Liver (tissue), 8 donors: ENCODE measurements at regions not wholly inside any gene's neighbourhood (a gene's known extent, or its start where the extent isn't known, plus 50 kb on each side); places are given as distances from the start of the nearest gene placed in this dataset.

Experiments used
- DNase-seq: peaks from one replicate; pipeline ENCODE4 v3.0.0-alpha.2; 2017; ENCODE audit warnings: low spot score
- H3K27ac ChIP-seq, 2 donors: one replicate each; pipeline ENCODE4 v1.7.0; 2013; ENCODE audit warnings: inconsistent platforms in 2 of 2, low read length in 2 of 2, control low read depth in 1 of 2, low read depth in 1 of 2, mild to moderate bottlenecking in 1 of 2
- H3K27me3 ChIP-seq, 4 donors: one replicate each; pipeline versions ENCODE4 v1.6.1 to v1.7.0; 2013; ENCODE audit warnings: low read length in 3 of 4, inconsistent platforms in 1 of 4, mild to moderate bottlenecking in 1 of 4, moderate library complexity in 1 of 4; ENCODE audit not compliant: control insufficient read depth in 4 of 4, insufficient read depth in 4 of 4
- H3K36me3 ChIP-seq, 4 donors: one replicate each; pipeline versions ENCODE4 v1.6.1 to v1.7.0; 2013; ENCODE audit warnings: low read length in 3 of 4, mild to moderate bottlenecking in 3 of 4, low read depth in 1 of 4, moderate library complexity in 1 of 4; ENCODE audit not compliant: control insufficient read depth in 4 of 4, insufficient read depth in 3 of 4
- H3K4me1 ChIP-seq, 4 donors: one replicate each; pipeline versions ENCODE4 v1.6.1 to v1.7.0; 2013; ENCODE audit warnings: low read length in 3 of 4, mild to moderate bottlenecking in 3 of 4, moderate library complexity in 1 of 4; ENCODE audit not compliant: control insufficient read depth in 4 of 4, insufficient read depth in 4 of 4
- H3K4me3 ChIP-seq, 3 donors: one replicate each; pipeline versions ENCODE4 v1.6.1 to v1.7.0; 2013; ENCODE audit warnings: low read length in 3 of 3, control low read depth in 1 of 3, low read depth in 1 of 3, mild to moderate bottlenecking in 1 of 3
- H3K9ac ChIP-seq, 2 donors: one replicate each; pipeline ENCODE4 v1.7.0; 2013; ENCODE audit warnings: low read length in 2 of 2, mild to moderate bottlenecking in 2 of 2, moderate library complexity in 2 of 2, control low read depth in 1 of 2, low read depth in 1 of 2
- H3K9me3 ChIP-seq, 4 donors: one replicate each; pipeline versions ENCODE4 v1.6.1 to v1.7.0; 2013; ENCODE audit warnings: low read length in 3 of 4; ENCODE audit not compliant: control insufficient read depth in 4 of 4
- EGR1 ChIP-seq, 2 donors: IDR thresholded peaks; 2 replicates each; pipeline ENCODE4 v1.6.1; 2016 to 2018; ENCODE audit warnings: antibody characterized with exemption in 2 of 2, low read depth in 2 of 2
- FOXA1 ChIP-seq: IDR thresholded peaks from 2 replicates; pipeline ENCODE4 v1.6.1; 2016; ENCODE audit warnings: antibody characterized with exemption
- FOXA2 ChIP-seq: IDR thresholded peaks from 2 replicates; pipeline ENCODE4 v1.6.1; 2016; ENCODE audit warnings: antibody characterized with exemption
- GABPA ChIP-seq, 2 donors: IDR thresholded peaks in 1 of 2; conservative IDR thresholded peaks in 1 of 2; 2 replicates each; pipeline ENCODE4 v1.6.1; 2016; ENCODE audit warnings: antibody characterized with exemption in 2 of 2, mild to moderate bottlenecking in 1 of 2, moderate library complexity in 1 of 2
- HNF4A ChIP-seq, 2 donors: conservative IDR thresholded peaks; 2 replicates each; pipeline ENCODE4 v1.6.1; 2016; ENCODE audit warnings: antibody characterized with exemption in 2 of 2, mild to moderate bottlenecking in 2 of 2
- HNF4G ChIP-seq: IDR thresholded peaks from 2 replicates; pipeline ENCODE4 v1.6.1; 2016; ENCODE audit warnings: antibody characterized with exemption
- JUND ChIP-seq, 2 donors: IDR thresholded peaks; 2 replicates each; pipeline ENCODE4 v1.6.1; 2016; ENCODE audit warnings: antibody characterized with exemption in 2 of 2
- NR2F2 ChIP-seq: IDR thresholded peaks from 2 replicates; pipeline ENCODE4 v1.6.1; 2016; ENCODE audit warnings: antibody characterized with exemption
- RAD21 ChIP-seq, 2 donors: IDR thresholded peaks; 2 replicates each; pipeline ENCODE4 v1.6.1; 2016; ENCODE audit warnings: antibody characterized with exemption in 2 of 2, mild to moderate bottlenecking in 2 of 2
- RXRA ChIP-seq, 2 donors: IDR thresholded peaks; 2 replicates each; pipeline ENCODE4 v1.6.1; 2017 to 2018; ENCODE audit warnings: antibody characterized with exemption in 2 of 2, mild to moderate bottlenecking in 1 of 2
- SP1 ChIP-seq: IDR thresholded peaks from 2 replicates; pipeline ENCODE4 v1.6.1; 2018; ENCODE audit warnings: antibody characterized with exemption, mild to moderate bottlenecking
- TAF1 ChIP-seq: conservative IDR thresholded peaks from 2 replicates; pipeline ENCODE4 v1.6.1; 2016; ENCODE audit warnings: antibody characterized with exemption, mild to moderate bottlenecking
- YY1 ChIP-seq: IDR thresholded peaks from 2 replicates; pipeline ENCODE4 v1.6.1; 2016; ENCODE audit warnings: antibody characterized with exemption, mild to moderate bottlenecking
- WGBS: extraction: QIAGEN DNeasy Blood & Tissue Kit; methylation state at CpG from one replicate; pipeline ENCODE4 v1.1.7; 2013; 5-methylcytosine and 5-hydroxymethylcytosine counted together
- TF ChIP-seq, protein P1 (sequence below): fragments of 150-350 bp; IDR thresholded peaks from 2 replicates; pipeline ENCODE4 v1.5.1; 2017; ENCODE audit warnings: improper control_type of control experiment, low read depth, low read length; ENCODE audit not compliant: missing input control
- TF ChIP-seq, protein P2 (sequence below): IDR thresholded peaks from 2 replicates; pipeline ENCODE4 v1.6.1; 2016; ENCODE audit warnings: antibody characterized with exemption
- TF ChIP-seq, protein P3 (sequence below): IDR thresholded peaks from 2 replicates; pipeline ENCODE4 v1.6.1; 2016; ENCODE audit warnings: antibody characterized with exemption
- TF ChIP-seq, protein P4 (sequence below): IDR thresholded peaks from 2 replicates; pipeline ENCODE4 v1.6.1; 2016; ENCODE audit warnings: antibody characterized with exemption, mild to moderate bottlenecking
- TF ChIP-seq, protein P5 (sequence below): IDR thresholded peaks from 2 replicates; pipeline ENCODE4 v1.6.1; 2016; ENCODE audit warnings: antibody characterized with exemption
- donor health status: healthy.
- donor health status: healthy.
- donor health status: healthy.
- donor health status: healthy.
- donor health status: healthy.

DNA sequence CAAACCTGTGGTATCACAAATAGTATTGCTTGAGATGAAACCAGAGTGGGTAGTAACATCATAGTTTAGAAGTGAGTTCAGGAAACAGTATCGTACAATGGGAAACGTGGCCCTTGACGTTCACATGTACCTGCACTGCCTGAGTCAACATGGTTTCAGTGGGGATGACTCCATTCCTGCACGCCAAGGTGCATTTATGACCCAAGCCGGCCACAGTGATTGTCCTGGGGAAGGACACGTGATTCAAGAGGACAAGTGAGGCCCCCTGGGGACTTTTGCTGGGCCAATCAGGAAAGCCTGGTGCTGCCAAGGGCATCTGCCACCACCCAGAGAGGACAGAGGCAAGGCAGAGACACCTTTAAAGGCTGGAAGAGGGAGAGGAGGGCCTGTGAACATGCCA lies 119.2 kb downstream of the AXIN2 start (continued):
- TF ChIP-seq, protein P1, sequence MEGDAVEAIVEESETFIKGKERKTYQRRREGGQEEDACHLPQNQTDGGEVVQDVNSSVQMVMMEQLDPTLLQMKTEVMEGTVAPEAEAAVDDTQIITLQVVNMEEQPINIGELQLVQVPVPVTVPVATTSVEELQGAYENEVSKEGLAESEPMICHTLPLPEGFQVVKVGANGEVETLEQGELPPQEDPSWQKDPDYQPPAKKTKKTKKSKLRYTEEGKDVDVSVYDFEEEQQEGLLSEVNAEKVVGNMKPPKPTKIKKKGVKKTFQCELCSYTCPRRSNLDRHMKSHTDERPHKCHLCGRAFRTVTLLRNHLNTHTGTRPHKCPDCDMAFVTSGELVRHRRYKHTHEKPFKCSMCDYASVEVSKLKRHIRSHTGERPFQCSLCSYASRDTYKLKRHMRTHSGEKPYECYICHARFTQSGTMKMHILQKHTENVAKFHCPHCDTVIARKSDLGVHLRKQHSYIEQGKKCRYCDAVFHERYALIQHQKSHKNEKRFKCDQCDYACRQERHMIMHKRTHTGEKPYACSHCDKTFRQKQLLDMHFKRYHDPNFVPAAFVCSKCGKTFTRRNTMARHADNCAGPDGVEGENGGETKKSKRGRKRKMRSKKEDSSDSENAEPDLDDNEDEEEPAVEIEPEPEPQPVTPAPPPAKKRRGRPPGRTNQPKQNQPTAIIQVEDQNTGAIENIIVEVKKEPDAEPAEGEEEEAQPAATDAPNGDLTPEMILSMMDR: no peak
- TF ChIP-seq, protein P2, sequence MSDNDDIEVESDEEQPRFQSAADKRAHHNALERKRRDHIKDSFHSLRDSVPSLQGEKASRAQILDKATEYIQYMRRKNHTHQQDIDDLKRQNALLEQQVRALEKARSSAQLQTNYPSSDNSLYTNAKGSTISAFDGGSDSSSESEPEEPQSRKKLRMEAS: no peak

DNA sequence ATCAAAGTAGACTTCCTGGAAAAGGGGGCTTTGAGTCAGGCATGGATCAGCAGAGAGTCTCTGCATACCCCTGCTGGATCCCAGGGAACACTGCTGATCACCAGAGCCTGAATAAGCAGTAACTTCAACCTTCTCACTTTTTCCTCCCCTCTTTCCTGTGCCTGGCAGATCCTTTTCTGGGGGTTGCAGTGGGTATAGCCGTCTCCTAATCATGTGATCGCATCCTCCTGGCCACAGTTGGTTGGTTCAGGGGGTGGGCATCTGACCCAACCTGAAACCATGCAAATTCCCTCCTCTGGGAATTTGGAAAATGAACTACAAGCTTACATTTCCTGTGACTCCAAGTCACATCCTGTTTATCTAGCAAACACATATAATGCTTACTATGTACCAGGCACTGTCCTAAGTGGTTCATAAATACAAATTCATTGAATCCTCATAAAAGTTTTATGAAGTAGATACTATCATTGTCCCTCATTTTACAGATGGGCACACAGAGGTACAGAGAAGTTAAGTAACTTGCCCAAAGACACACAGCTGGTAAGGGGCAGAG lies 120.3 kb downstream of the AXIN2 start:
- Histone ChIP-seq H3K9me3 (no peaks in the 10 kb centered on the region), H3K4me3 (no peak overlapping the region), H3K9ac (no peak overlapping the region), H3K36me3 (no peaks in the 10 kb centered on the region), H3K27me3 (peaks cover 0 to 14% (median 0%) of the 10 kb centered on the region in 4 donors), H3K27ac (no peak overlapping the region), H3K4me1 (no peaks in the 10 kb centered on the region)
- no peak for TF ChIP-seq SP1
- TF ChIP-seq TAF1: no peak
- TF ChIP-seq, protein P1: no peak
- TF ChIP-seq NR2F2: no peak
- TF ChIP-seq, protein P3, sequence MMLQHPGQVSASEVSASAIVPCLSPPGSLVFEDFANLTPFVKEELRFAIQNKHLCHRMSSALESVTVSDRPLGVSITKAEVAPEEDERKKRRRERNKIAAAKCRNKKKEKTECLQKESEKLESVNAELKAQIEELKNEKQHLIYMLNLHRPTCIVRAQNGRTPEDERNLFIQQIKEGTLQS: no peak
- TF ChIP-seq YY1: no peak
- no peak for TF ChIP-seq EGR1 (IDR thresholded peaks at IDR 0.05; ENCODE audit: low read depth in 2 of 2)
- TF ChIP-seq, protein P4, sequence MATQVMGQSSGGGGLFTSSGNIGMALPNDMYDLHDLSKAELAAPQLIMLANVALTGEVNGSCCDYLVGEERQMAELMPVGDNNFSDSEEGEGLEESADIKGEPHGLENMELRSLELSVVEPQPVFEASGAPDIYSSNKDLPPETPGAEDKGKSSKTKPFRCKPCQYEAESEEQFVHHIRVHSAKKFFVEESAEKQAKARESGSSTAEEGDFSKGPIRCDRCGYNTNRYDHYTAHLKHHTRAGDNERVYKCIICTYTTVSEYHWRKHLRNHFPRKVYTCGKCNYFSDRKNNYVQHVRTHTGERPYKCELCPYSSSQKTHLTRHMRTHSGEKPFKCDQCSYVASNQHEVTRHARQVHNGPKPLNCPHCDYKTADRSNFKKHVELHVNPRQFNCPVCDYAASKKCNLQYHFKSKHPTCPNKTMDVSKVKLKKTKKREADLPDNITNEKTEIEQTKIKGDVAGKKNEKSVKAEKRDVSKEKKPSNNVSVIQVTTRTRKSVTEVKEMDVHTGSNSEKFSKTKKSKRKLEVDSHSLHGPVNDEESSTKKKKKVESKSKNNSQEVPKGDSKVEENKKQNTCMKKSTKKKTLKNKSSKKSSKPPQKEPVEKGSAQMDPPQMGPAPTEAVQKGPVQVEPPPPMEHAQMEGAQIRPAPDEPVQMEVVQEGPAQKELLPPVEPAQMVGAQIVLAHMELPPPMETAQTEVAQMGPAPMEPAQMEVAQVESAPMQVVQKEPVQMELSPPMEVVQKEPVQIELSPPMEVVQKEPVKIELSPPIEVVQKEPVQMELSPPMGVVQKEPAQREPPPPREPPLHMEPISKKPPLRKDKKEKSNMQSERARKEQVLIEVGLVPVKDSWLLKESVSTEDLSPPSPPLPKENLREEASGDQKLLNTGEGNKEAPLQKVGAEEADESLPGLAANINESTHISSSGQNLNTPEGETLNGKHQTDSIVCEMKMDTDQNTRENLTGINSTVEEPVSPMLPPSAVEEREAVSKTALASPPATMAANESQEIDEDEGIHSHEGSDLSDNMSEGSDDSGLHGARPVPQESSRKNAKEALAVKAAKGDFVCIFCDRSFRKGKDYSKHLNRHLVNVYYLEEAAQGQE: no peak
- TF ChIP-seq HNF4G: no peak
- TF ChIP-seq HNF4A (conservative IDR thresholded peaks at IDR 0.05): no peak
- TF ChIP-seq, protein P5, sequence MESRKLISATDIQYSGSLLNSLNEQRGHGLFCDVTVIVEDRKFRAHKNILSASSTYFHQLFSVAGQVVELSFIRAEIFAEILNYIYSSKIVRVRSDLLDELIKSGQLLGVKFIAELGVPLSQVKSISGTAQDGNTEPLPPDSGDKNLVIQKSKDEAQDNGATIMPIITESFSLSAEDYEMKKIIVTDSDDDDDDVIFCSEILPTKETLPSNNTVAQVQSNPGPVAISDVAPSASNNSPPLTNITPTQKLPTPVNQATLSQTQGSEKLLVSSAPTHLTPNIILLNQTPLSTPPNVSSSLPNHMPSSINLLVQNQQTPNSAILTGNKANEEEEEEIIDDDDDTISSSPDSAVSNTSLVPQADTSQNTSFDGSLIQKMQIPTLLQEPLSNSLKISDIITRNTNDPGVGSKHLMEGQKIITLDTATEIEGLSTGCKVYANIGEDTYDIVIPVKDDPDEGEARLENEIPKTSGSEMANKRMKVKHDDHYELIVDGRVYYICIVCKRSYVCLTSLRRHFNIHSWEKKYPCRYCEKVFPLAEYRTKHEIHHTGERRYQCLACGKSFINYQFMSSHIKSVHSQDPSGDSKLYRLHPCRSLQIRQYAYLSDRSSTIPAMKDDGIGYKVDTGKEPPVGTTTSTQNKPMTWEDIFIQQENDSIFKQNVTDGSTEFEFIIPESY: no peak
- no peak for TF ChIP-seq RXRA (IDR thresholded peaks at IDR 0.05)
- no peak for TF ChIP-seq GABPA (IDR thresholded peaks at IDR 0.05 in 1 of 2, conservative IDR thresholded peaks at IDR 0.05 in 1 of 2)
- no peak for TF ChIP-seq FOXA1
- TF ChIP-seq JUND (IDR thresholded peaks at IDR 0.05): no peak
- TF ChIP-seq RAD21 (IDR thresholded peaks at IDR 0.05): no peak
- TF ChIP-seq, protein P2: no peak
- TF ChIP-seq FOXA2: no peak
- 65% methylated on average over 2 of the region's 2 CpGs for WGBS
- no peak for DNase-seq
